Right atrium auricular region (tissue), 2 donors: ENCODE measurements at regions not wholly inside any gene's neighbourhood (a gene's known extent, or its start where the extent isn't known, plus 50 kb on each side); places are given as distances from the start of the nearest gene placed in this dataset.

Source experiments
- DNase-seq: peaks from one replicate; pipeline ENCODE4 v3.0.0-alpha.2; 2019; ENCODE audit warnings: low spot score
- H3K27ac ChIP-seq, 2 donors: fragments of 200-600 bp; sonication (generic); 1 replicate in 1 of 2; 2 replicates in 1 of 2; pipeline ENCODE4 v1.5.1; 2016 to 2019
- H3K27me3 ChIP-seq, 2 donors: fragments of 200-600 bp; sonication (generic); one replicate each; pipeline versions ENCODE4 v1.5.1 to v1.6.0; 2017 to 2019
- H3K36me3 ChIP-seq: fragments of 200-600 bp; sonication (generic); one replicate; pipeline ENCODE4 v1.5.1; 2016
- H3K4me1 ChIP-seq, 2 donors: fragments of 200-600 bp; sonication (generic); one replicate each; pipeline versions ENCODE4 v1.5.1 to v1.6.0; 2017 to 2019
- H3K4me3 ChIP-seq, 2 donors: fragments of 200-600 bp; sonication (generic); 1 replicate in 1 of 2; 2 replicates in 1 of 2; pipeline ENCODE4 v1.5.1; 2017 to 2019; ENCODE audit warnings: mild to moderate bottlenecking in 1 of 2, moderate library complexity in 1 of 2
- H3K9me3 ChIP-seq, 2 donors: fragments of 200-600 bp; sonication (generic); one replicate each; pipeline ENCODE4 v1.5.1; 2019
- CTCF ChIP-seq, 2 donors: fragments of 200-600 bp; sonication (generic); IDR thresholded peaks; one replicate each; pipeline ENCODE4 v1.5.1; 2019; ENCODE audit warnings: antibody characterized with exemption in 2 of 2

GRCh38 chr6:40654828-40655227 lies 67.7 kb upstream of the LRFN2 start:
- H3K27me3 ChIP-seq, result no peaks in the 10 kb centered on the region
- no peak for TF ChIP-seq CTCF (IDR thresholded peaks at IDR 0.05)
- H3K4me1 ChIP-seq, result no peaks in the 10 kb centered on the region
- H3K27ac ChIP-seq, result no peak overlapping the region
- no peaks in the 10 kb centered on the region for H3K9me3 ChIP-seq
- no peak for DNase-seq
- no peak overlapping the region for H3K4me3 ChIP-seq
- H3K36me3 ChIP-seq, result no peaks in the 10 kb centered on the region

GRCh38 chr6:40645043-40645442 lies 57.9 kb upstream of the LRFN2 start:
- H3K4me1 ChIP-seq, result peaks cover 0 to 7% of the 10 kb centered on the region in 2 donors
- no peaks in the 10 kb centered on the region for H3K36me3 ChIP-seq
- no peak overlapping the region for H3K27ac ChIP-seq
- no peak for TF ChIP-seq CTCF (IDR thresholded peaks at IDR 0.05)
- DNase-seq, result no peak
- H3K9me3 ChIP-seq, result peaks cover 0 to 4% of the 10 kb centered on the region in 2 donors
- H3K4me3 ChIP-seq, result no peak overlapping the region
- H3K27me3 ChIP-seq, result no peaks in the 10 kb centered on the region

- Histone ChIP-seq H3K4me1 (peaks cover 0 to 7% of the 10 kb centered on the region in 2 donors), H3K27ac (no peak overlapping the region), H3K36me3 (no peaks in the 10 kb centered on the region), H3K27me3 (no peaks in the 10 kb centered on the region), H3K4me3 (no peak overlapping the region), H3K9me3 (peaks cover 0 to 4% of the 10 kb centered on the region in 2 donors)
- no peak for DNase-seq
- no peak for TF ChIP-seq CTCF (IDR thresholded peaks at IDR 0.05)
Observed at GRCh38 chr6:40642837-40643236, 55.7 kb upstream of the LRFN2 start.

GRCh38 chr6:40642190-40642589 lies 55.0 kb upstream of the LRFN2 start:
- Histone ChIP-seq H3K9me3 (peaks cover 0 to 4% of the 10 kb centered on the region in 2 donors), H3K4me1 (peaks cover 0 to 7% of the 10 kb centered on the region in 2 donors), H3K27ac (no peak overlapping the region), H3K36me3 (no peaks in the 10 kb centered on the region), H3K4me3 (no peak overlapping the region), H3K27me3 (no peaks in the 10 kb centered on the region)
- no peak for DNase-seq
- TF ChIP-seq CTCF (IDR thresholded peaks at IDR 0.05), result no peak

- Histone ChIP-seq H3K9me3 (peaks cover 0 to 4% of the 10 kb centered on the region in 2 donors), H3K4me3 (no peak overlapping the region), H3K36me3 (no peaks in the 10 kb centered on the region), H3K27me3 (no peaks in the 10 kb centered on the region), H3K4me1 (peaks cover 0 to 7% of the 10 kb centered on the region in 2 donors), H3K27ac (no peak overlapping the region)
- no peak for TF ChIP-seq CTCF (IDR thresholded peaks at IDR 0.05)
- no peak for DNase-seq
Observed at GRCh38 chr6:40640599-40641227, 53.5 kb upstream of the LRFN2 start.
